Loucy (cell line): ENCODE measurements at regions not wholly inside any gene's neighbourhood (a gene's known extent, or its start where the extent isn't known, plus 50 kb on each side); places are given as distances from the start of the nearest gene placed in this dataset.

Experiments
- H2AFZ ChIP-seq: fragments of 200-600 bp; sonication (generic); 2 replicates; pipeline ENCODE4 v1.6.0; 2016; ENCODE audit warnings: antibody characterized with exemption, mild to moderate bottlenecking, low read length, moderate library complexity
- H3F3A ChIP-seq: fragments of 200-600 bp; 2 replicates; pipeline ENCODE4 v1.6.0; 2016; ENCODE audit warnings: antibody characterized with exemption, low read depth, mild to moderate bottlenecking
- H3K27me3 ChIP-seq: fragments of 200-600 bp; sonication (generic); 2 replicates; pipeline ENCODE4 v1.6.1; 2014; ENCODE audit warnings: low read length, mild to moderate bottlenecking; ENCODE audit not compliant: insufficient read depth, poor library complexity, severe bottlenecking
- H3K36me3 ChIP-seq: fragments of 200-600 bp; sonication (generic); 2 replicates; pipeline ENCODE4 v1.6.1; 2016; ENCODE audit warnings: low read length; ENCODE audit not compliant: insufficient read depth
- H3K4me1 ChIP-seq: fragments of 200-600 bp; sonication (generic); 2 replicates; pipeline ENCODE4 v1.5.1; 2014; ENCODE audit warnings: low read length, mild to moderate bottlenecking; ENCODE audit not compliant: insufficient read depth, poor library complexity, severe bottlenecking
- H3K4me2 ChIP-seq: fragments of 200-600 bp; sonication (generic); 2 replicates; pipeline ENCODE4 v1.6.0; 2014; ENCODE audit warnings: antibody characterized with exemption, low read length, low read depth, mild to moderate bottlenecking; ENCODE audit not compliant: poor library complexity, severe bottlenecking
- H3K4me3 ChIP-seq: fragments of 200-600 bp; sonication (generic); 2 replicates; pipeline ENCODE4 v1.5.1; 2014; ENCODE audit warnings: low read length, mild to moderate bottlenecking, mixed read lengths; ENCODE audit not compliant: poor library complexity, severe bottlenecking
- H3K79me2 ChIP-seq: fragments of 200-600 bp; sonication (generic); 2 replicates; pipeline ENCODE4 v1.6.1; 2014; ENCODE audit warnings: low read length; ENCODE audit not compliant: insufficient read depth
- H3K9ac ChIP-seq: fragments of 200-600 bp; sonication (generic); 2 replicates; pipeline ENCODE4 v1.6.0; 2014; ENCODE audit warnings: mild to moderate bottlenecking, low read depth, low read length, moderate library complexity; ENCODE audit not compliant: poor library complexity, severe bottlenecking
- H3K9me2 ChIP-seq: fragments of 200-600 bp; sonication (generic); replicated peaks from 2 replicates; pipeline ENCODE4 v1.6.1; 2016; ENCODE audit warnings: low read depth, low read length, mixed read lengths
- H3K9me3 ChIP-seq: fragments of 200-600 bp; sonication (generic); 2 replicates; pipeline ENCODE4 v1.6.1; 2014; ENCODE audit warnings: mild to moderate bottlenecking, antibody characterized with exemption, low read length, low read depth; ENCODE audit not compliant: insufficient read depth
- H4K20me1 ChIP-seq: fragments of 200-600 bp; sonication (generic); 2 replicates; pipeline ENCODE4 v1.6.0; 2014; ENCODE audit warnings: antibody characterized with exemption, low read length, mild to moderate bottlenecking; ENCODE audit not compliant: insufficient read depth, poor library complexity, severe bottlenecking
- CTCF ChIP-seq: fragments of 200-600 bp; sonication (generic); conservative IDR thresholded peaks from 2 replicates; pipeline ENCODE4 v1.5.1; 2014; ENCODE audit warnings: mild to moderate bottlenecking, antibody characterized with exemption, low read length
- EZH2phosphoT487 ChIP-seq: fragments of 200-600 bp; IDR thresholded peaks from 2 replicates; pipeline ENCODE4 v1.6.1; 2018; ENCODE audit warnings: antibody characterized with exemption, mild to moderate bottlenecking, moderate library complexity, borderline replicate concordance

DNA sequence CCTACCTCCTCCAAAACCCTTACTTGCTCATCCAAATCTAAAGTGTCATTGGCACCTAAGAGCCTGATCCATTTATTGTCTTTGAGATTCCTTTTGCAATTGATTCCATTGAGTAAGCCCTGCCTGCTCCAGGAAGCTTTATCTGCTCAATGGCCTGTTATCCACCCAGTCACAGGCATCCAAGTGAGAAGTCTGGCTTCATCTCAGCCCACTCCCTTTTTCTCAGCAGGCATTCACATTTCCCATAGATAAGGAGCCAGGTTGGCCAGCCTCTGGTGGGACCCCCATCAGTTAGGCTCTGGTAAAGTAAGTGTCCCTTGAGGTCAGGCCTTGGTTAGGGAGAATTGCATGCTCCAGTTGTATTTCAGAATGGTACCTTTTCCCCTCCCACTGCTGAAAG is 396.2 kb upstream of the ST6GAL2 start:
- Histone ChIP-seq H3K9me2 (no peaks in the 10 kb centered on the region), H2AFZ (no peak overlapping the region), H3K9me3 (no peaks in the 10 kb centered on the region), H3K4me1 (no peaks in the 10 kb centered on the region), H3K79me2 (no peaks in the 10 kb centered on the region), H3K36me3 (no peaks in the 10 kb centered on the region), H3K9ac (no peak overlapping the region), H4K20me1 (no peaks in the 10 kb centered on the region), H3F3A (no peaks in the 10 kb centered on the region), H3K4me2 (no peak overlapping the region), H3K27me3 (no peaks in the 10 kb centered on the region), H3K4me3 (no peak overlapping the region)
- TF ChIP-seq CTCF: no peak
- no peak for TF ChIP-seq EZH2phosphoT487

DNA sequence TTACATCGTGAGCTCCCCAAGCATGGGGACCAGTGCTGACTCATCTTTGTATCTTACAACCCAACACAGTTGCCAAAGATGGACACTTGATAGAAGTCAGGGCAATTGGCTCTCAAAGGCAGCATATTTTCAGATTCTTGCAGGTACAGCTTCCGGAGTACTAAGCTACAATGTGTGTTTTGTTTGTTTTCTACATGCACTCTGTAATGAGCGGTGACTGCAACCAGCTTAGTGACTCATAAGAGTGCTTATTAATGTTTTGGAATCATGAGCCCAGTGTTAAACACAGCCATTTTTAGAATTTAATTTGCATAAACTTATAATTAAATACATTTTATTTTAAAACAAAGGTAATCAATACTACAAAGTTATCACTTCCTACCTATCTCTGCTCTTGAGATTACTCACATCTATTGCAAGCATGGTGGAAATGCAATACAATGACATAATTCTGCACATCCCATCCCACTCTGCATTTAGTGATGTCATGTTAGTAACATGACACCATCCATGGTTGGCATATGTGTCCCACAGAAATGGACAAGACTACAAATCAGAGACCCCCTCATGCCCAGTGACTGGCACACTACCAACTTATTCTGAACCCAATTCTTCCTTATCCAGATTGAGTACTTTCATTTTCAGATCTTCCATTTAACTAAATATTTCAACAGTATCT is 399.8 kb upstream of the ST6GAL2 start:
- H3K9ac ChIP-seq: no peak overlapping the region
- peak overlapping the region; percentile 0; the same call in 1 of the 2 replicates for H2AFZ ChIP-seq
- no peaks in the 10 kb centered on the region for H3K36me3 ChIP-seq
- H3F3A ChIP-seq: no peaks in the 10 kb centered on the region
- H3K4me2 ChIP-seq: no peak overlapping the region
- H3K79me2 ChIP-seq: no peaks in the 10 kb centered on the region
- H3K4me3 ChIP-seq: no peak overlapping the region
- H3K9me3 ChIP-seq: no peaks in the 10 kb centered on the region
- H3K4me1 ChIP-seq: peaks cover 6% of the 10 kb centered on the region
- no peaks in the 10 kb centered on the region for H3K27me3 ChIP-seq
- H3K9me2 ChIP-seq: no peaks in the 10 kb centered on the region
- TF ChIP-seq CTCF (no peak), EZH2phosphoT487 (no peak)
- no peaks in the 10 kb centered on the region for H4K20me1 ChIP-seq

DNA sequence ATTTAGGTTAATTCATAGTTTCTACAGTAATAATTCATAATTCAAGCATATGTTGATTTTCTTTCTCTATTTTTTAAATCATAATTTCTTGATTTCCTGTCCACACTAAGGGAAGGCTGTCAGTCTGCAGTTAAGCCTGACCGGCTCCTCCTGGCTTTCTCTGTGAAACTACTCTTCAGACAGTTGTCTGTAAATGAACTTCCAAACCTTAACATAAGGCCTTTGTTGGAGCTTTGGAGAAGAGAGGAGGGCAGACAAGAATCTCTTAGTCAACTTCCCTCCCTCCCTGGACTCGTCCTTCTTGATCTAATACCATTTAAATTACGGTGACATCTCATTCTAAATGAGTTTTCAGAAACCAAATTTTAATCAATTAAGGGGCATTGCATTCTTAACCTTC is 404.1 kb upstream of the ST6GAL2 start:
- Histone ChIP-seq H3K79me2 (no peaks in the 10 kb centered on the region), H4K20me1 (no peaks in the 10 kb centered on the region), H3K9ac (no peak overlapping the region), H3K4me1 (peaks cover 18% of the 10 kb centered on the region), H3K4me2 (no peak overlapping the region), H3K9me3 (no peaks in the 10 kb centered on the region), H3K9me2 (no peaks in the 10 kb centered on the region), H3K4me3 (no peak overlapping the region), H3K36me3 (no peaks in the 10 kb centered on the region), H2AFZ (no peak overlapping the region), H3F3A (no peaks in the 10 kb centered on the region), H3K27me3 (no peaks in the 10 kb centered on the region)
- TF ChIP-seq EZH2phosphoT487 (no peak), CTCF (no peak)
